ENCODE measurements at regions not wholly inside any gene's neighbourhood (a gene's known extent, or its start where the extent isn't known, plus 50 kb on each side); places are given as distances from the start of the nearest gene placed in this dataset.
"Not testable (repeated sequence)": the region's sequence is repeated elsewhere in the genome, so short reads cannot be mapped to it uniquely, and the experiment has no call there.

DNA sequence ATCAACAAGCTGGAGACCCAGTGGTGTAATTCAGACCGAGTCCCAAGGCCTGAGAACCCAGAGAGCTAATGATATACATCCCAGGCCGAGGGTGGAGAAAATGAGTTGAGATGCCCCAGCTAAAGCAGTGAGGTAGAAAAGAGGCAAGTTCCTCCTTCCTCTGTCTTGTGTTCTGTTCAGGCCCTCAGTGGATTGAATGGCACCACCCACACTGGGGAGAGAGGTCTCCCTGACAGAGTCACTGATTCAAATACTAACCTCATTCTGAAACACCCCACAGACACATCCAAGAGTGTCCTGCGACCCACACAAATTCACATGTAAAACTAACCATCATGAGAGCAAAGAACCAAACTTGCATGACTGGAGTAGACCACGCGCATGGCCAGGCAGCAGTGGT, 215.3 kb downstream of the ANAPC1 start:
- H4K20me1 ChIP-seq (ENCODE audit: insufficient read depth, low read length) = no peaks in the 10 kb centered on the region
- TF ChIP-seq, protein P1, sequence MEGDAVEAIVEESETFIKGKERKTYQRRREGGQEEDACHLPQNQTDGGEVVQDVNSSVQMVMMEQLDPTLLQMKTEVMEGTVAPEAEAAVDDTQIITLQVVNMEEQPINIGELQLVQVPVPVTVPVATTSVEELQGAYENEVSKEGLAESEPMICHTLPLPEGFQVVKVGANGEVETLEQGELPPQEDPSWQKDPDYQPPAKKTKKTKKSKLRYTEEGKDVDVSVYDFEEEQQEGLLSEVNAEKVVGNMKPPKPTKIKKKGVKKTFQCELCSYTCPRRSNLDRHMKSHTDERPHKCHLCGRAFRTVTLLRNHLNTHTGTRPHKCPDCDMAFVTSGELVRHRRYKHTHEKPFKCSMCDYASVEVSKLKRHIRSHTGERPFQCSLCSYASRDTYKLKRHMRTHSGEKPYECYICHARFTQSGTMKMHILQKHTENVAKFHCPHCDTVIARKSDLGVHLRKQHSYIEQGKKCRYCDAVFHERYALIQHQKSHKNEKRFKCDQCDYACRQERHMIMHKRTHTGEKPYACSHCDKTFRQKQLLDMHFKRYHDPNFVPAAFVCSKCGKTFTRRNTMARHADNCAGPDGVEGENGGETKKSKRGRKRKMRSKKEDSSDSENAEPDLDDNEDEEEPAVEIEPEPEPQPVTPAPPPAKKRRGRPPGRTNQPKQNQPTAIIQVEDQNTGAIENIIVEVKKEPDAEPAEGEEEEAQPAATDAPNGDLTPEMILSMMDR (IDR thresholded peaks at IDR 0.05; ENCODE audit: low read depth, low read length) = no peak
- no peak for TF ChIP-seq EZH2phosphoT487 (IDR thresholded peaks at IDR 0.05; ENCODE audit: low read depth)
- no peaks in the 10 kb centered on the region for H3K79me2 ChIP-seq (ENCODE audit: low read length)
- H2AFZ ChIP-seq (ENCODE audit: low read depth, low read length) = no peak overlapping the region
- H3K4me2 ChIP-seq (ENCODE audit: low read length) = no peak overlapping the region
- H3K27ac ChIP-seq (ENCODE audit: low read length) = no peak overlapping the region
- H3K9ac ChIP-seq (ENCODE audit: low read length) = no peak overlapping the region
- peaks cover 7% of the 10 kb centered on the region; the same call in 1 of the 2 replicates for H3K9me3 ChIP-seq (ENCODE audit: insufficient read depth, low read length)
- peaks cover 21% of the 10 kb centered on the region for H3K27me3 ChIP-seq (ENCODE audit: low read depth, low read length)
- no peak overlapping the region for H3K4me3 ChIP-seq (ENCODE audit: low read length)
- no peaks in the 10 kb centered on the region for H3K36me3 ChIP-seq (replicated peaks; ENCODE audit: low read depth, low read length)
- peaks cover 26% of the 10 kb centered on the region for H3K4me1 ChIP-seq (ENCODE audit: low read length)

DNA sequence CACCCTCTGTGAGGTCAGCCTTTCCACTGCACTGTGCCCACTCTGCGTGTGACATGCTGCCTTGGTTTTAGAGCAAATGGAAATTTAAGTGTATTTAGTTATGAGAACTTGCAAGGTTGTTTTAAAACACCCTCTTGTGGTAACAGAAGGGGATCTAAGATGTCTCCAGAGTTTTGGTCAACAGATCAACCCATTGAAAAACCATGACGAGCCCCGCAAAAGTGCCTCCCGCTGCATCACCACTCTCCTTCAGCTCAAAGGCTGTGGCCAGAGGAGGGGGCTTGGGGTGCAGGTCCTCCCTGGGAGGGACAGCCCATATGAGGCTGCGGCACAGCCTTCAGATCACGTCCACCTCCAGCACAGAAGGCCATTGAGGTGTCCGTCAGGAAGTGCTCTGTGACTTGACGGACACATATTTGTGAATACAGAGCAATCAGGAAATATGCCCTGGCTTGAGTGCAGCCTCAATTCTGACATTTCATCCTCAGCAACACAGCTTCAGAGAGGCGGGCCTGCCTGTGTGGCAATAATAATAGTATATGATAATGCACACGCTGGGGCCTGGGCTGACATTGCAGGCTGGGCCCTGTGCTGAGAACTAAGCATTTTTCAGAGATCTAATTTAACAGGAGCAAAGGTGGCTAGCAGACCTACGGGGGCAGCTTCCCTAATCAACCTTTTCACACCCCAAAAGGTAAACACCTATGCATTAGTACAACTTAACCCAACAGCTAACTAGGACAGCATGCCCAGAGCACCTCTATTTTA, 213.9 kb downstream of the ANAPC1 start:
- Histone ChIP-seq H3K9me3 (ENCODE audit: insufficient read depth, low read length) (peaks cover 7% of the 10 kb centered on the region; the same call in 1 of the 2 replicates), H3K4me3 (ENCODE audit: low read length) (no peak overlapping the region), H3K4me2 (ENCODE audit: low read length) (no peak overlapping the region), H3K79me2 (ENCODE audit: low read length) (no peaks in the 10 kb centered on the region), H3K27ac (ENCODE audit: low read length) (no peak overlapping the region), H3K4me1 (ENCODE audit: low read length) (peaks cover 17% of the 10 kb centered on the region), H3K27me3 (ENCODE audit: low read depth, low read length) (peaks cover 9% of the 10 kb centered on the region), H3K9ac (ENCODE audit: low read length) (no peak overlapping the region), H3K36me3 (replicated peaks; ENCODE audit: low read depth, low read length) (no peaks in the 10 kb centered on the region), H4K20me1 (ENCODE audit: insufficient read depth, low read length) (no peaks in the 10 kb centered on the region), H2AFZ (ENCODE audit: low read depth, low read length) (no peak overlapping the region)
- TF ChIP-seq, protein P1 (IDR thresholded peaks at IDR 0.05; ENCODE audit: low read depth, low read length) = peak; percentile 51
- no peak for TF ChIP-seq EZH2phosphoT487 (IDR thresholded peaks at IDR 0.05; ENCODE audit: low read depth)

DNA sequence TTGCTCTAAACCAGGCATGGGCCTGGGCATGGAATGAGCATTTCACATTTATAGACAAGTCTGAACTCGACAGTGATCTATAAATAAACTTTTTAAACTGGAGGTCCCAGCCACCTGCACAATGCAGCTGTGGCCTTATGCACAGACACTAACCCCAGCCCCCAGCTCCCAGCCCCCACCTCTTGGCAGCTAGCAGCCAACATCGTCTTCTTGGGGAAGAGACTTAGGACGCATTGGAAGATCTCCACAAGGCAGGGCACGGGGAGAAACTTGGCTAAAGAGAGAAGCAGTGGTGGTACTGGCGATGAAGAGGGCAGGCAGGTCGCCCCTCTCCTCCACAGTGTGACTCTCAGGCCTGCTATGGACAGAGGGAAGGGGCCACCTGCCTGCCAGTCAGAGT, 213.2 kb downstream of the ANAPC1 start:
- H3K4me2 ChIP-seq (ENCODE audit: low read length) = no peak overlapping the region
- H3K9ac ChIP-seq (ENCODE audit: low read length) = no peak overlapping the region
- no peaks in the 10 kb centered on the region for H3K79me2 ChIP-seq (ENCODE audit: low read length)
- no peak overlapping the region for H2AFZ ChIP-seq (ENCODE audit: low read depth, low read length)
- TF ChIP-seq, protein P1 (IDR thresholded peaks at IDR 0.05; ENCODE audit: low read depth, low read length) = no peak
- no peak for TF ChIP-seq EZH2phosphoT487 (IDR thresholded peaks at IDR 0.05; ENCODE audit: low read depth)
- H3K27ac ChIP-seq (ENCODE audit: low read length) = no peak overlapping the region
- no peak overlapping the region for H3K4me3 ChIP-seq (ENCODE audit: low read length)
- H4K20me1 ChIP-seq (ENCODE audit: insufficient read depth, low read length) = no peaks in the 10 kb centered on the region
- peaks cover 6% of the 10 kb centered on the region for H3K27me3 ChIP-seq (ENCODE audit: low read depth, low read length)
- peaks cover 7% of the 10 kb centered on the region; the same call in 1 of the 2 replicates for H3K9me3 ChIP-seq (ENCODE audit: insufficient read depth, low read length)
- H3K4me1 ChIP-seq (ENCODE audit: low read length) = peaks cover 16% of the 10 kb centered on the region
- H3K36me3 ChIP-seq (replicated peaks; ENCODE audit: low read depth, low read length) = no peaks in the 10 kb centered on the region

DNA sequence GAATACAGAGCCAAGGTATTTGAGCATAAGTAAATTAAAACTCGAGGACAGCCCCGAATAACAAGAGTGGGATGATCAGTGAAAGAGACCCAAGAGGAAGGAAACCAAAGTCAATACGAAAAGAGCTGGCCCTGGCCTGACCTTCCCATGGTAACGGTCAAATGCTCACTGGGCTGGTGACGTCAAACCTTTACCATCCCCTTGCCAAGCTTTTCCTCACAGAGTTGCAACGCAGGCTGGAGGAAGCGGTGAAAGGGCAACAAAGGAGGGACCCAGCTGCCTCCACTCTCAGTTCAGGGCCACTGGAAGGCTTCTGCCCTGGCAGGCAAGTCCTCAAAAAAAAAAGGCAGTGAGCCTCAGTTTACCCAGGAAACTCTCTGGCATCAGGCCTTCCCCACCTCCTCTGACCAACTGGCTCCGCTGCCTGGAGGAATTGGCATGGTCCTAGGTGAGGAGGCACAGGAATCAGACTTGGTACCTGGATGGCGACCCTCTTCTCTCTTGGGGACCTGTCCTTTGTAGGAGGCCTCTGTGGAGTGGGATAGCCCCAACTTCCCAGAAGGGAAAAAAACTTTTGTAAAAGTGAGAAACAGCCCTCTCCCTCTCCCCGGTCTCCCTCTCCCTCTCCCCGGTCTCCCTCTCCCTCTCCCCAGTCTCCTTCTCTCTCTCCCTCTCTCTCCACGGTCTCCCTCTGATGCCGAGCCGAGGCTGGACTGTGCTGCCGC, 212.4 kb downstream of the ANAPC1 start:
- Histone ChIP-seq H2AFZ (ENCODE audit: low read depth, low read length) (no peak overlapping the region), H3K79me2 (ENCODE audit: low read length) (no peaks in the 10 kb centered on the region), H4K20me1 (ENCODE audit: insufficient read depth, low read length) (no peaks in the 10 kb centered on the region), H3K36me3 (replicated peaks; ENCODE audit: low read depth, low read length) (no peaks in the 10 kb centered on the region), H3K9ac (ENCODE audit: low read length) (no peak overlapping the region), H3K27me3 (ENCODE audit: low read depth, low read length) (peaks cover 9% of the 10 kb centered on the region), H3K4me3 (ENCODE audit: low read length) (no peak overlapping the region), H3K27ac (ENCODE audit: low read length) (no peak overlapping the region), H3K4me1 (ENCODE audit: low read length) (peaks cover 13% of the 10 kb centered on the region), H3K9me3 (ENCODE audit: insufficient read depth, low read length) (peaks cover 7% of the 10 kb centered on the region; the same call in 1 of the 2 replicates), H3K4me2 (ENCODE audit: low read length) (no peak overlapping the region)
- no peak for TF ChIP-seq EZH2phosphoT487 (IDR thresholded peaks at IDR 0.05; ENCODE audit: low read depth)
- TF ChIP-seq, protein P1 (IDR thresholded peaks at IDR 0.05; ENCODE audit: low read depth, low read length) = no peak

DNA sequence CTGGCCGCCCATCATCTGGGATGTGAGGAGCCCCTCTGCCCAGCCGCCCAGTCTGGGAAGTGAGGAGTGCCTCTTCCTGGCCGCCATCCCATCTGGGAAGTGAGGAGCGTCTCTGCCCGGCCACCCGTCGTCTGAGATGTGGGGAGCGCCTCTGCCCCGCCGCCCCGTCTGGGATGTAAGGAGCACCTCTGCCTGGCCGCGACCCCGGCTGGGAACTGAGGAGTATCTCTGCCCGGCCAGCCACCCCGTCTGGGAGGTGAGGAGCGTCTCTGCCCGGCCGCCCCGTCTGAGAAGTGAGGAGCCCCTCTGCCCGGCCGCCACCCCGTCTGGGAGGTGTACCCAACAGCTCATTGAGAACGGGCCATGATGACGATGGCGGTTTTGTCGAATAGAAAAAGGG, 211.4 kb downstream of the ANAPC1 start:
- peaks cover 19% of the 10 kb centered on the region for H3K4me1 ChIP-seq (ENCODE audit: low read length)
- not testable (repeated sequence) for H2AFZ ChIP-seq (ENCODE audit: low read depth, low read length); H4K20me1 ChIP-seq (ENCODE audit: insufficient read depth, low read length); H3K36me3 ChIP-seq (replicated peaks; ENCODE audit: low read depth, low read length); H3K79me2 ChIP-seq (ENCODE audit: low read length); H3K4me2 ChIP-seq (ENCODE audit: low read length); H3K27ac ChIP-seq (ENCODE audit: low read length); H3K9ac ChIP-seq (ENCODE audit: low read length); H3K4me3 ChIP-seq (ENCODE audit: low read length); H3K9me3 ChIP-seq (ENCODE audit: insufficient read depth, low read length)
- H3K27me3 ChIP-seq (ENCODE audit: low read depth, low read length) = peaks cover 17% of the 10 kb centered on the region

Measured in OCI-LY3 (cell line).